GM13976 (cell line): ENCODE measurements at regions not wholly inside any gene's neighbourhood (a gene's known extent, or its start where the extent isn't known, plus 50 kb on each side); places are given as distances from the start of the nearest gene placed in this dataset.

ENCODE experiments used
- DNase-seq: peaks from one replicate; pipeline ENCODE4 v3.0.0; 2012; ENCODE audit warnings: low spot score
- CTCF ChIP-seq: IDR thresholded peaks from 2 replicates; pipeline ENCODE4 v1.5.1; 2012; ENCODE audit warnings: borderline replicate concordance, mild to moderate bottlenecking; ENCODE audit not compliant: insufficient read depth; ENCODE audit errors: extremely low read depth, missing control alignments, control extremely low read depth
- in situ Hi-C: fragments of 300-500 bp; cut with MboI; formaldehyde crosslinking; loops from one replicate; pipeline ENCODE4 v1.12.0; 2022; ENCODE audit warnings: low sequenced_read_pairs, mixed read lengths, inconsistent platforms; ENCODE audit not compliant: unreplicated experiment

DNA sequence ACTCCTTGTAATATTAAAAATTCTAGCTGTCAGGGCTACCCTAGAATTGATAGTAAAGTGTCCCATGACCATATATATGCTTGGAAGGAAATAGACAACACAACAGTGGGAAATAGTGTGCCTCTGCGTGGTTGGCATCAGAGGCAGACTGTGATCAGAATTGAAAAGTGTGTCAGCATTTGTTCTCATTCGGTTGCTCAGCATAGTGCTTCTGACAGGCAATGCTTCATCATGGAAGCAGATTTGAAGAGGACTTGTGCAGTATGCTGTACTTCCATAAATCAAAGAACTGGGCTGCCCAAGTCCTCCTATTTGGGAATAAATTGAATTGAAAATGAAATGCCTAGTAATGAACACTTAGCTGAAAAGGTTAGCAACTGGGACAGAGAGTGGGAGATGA lies 435.7 kb downstream of the DIPK2A start:
- no peak for TF ChIP-seq CTCF
- DNase-seq, result no peak
- in situ Hi-C loops, result no loop called here

DNA sequence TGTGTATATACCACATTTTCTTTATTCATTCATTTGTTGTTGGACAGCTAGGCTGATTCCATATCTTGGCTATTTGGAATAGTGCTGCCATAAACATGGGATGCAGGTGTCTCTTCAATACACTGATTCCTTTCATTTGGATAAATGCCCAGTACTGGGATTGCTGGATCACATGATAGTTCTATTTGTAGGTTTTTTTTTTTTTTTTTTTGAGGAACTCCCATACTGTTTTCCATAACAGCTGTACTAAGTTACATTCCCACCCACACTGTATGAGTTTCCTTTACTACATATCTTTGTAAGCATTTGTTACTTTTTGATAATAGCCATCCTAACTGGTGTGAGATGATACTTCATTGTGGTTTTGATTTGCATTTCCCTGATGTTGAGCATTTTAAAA lies 437.7 kb downstream of the DIPK2A start:
- no peak for DNase-seq
- in situ Hi-C loops, result no loop called here
- TF ChIP-seq CTCF, result no peak

GRCh38 chr3:144413068-144413467 lies 441.4 kb downstream of the DIPK2A start:
- DNase-seq, result no peak
- in situ Hi-C loops, result no loop called here
- TF ChIP-seq CTCF, result no peak

- DNase-seq, result no peak
- TF ChIP-seq CTCF, result no peak
- in situ Hi-C loops, result no loop called here
These were observed 443.9 kb downstream of the DIPK2A start for GRCh38 chr3:144415492-144415891.

- DNase-seq, result no peak
- in situ Hi-C loops, result no loop called here
- TF ChIP-seq CTCF, result no peak
These were observed 453.0 kb downstream of the DIPK2A start for GRCh38 chr3:144424606-144425005.

GRCh38 chr3:144426366-144426765 lies 454.7 kb downstream of the DIPK2A start:
- DNase-seq, result no peak
- TF ChIP-seq CTCF, result no peak
- in situ Hi-C loops, result no loop called here

DNA sequence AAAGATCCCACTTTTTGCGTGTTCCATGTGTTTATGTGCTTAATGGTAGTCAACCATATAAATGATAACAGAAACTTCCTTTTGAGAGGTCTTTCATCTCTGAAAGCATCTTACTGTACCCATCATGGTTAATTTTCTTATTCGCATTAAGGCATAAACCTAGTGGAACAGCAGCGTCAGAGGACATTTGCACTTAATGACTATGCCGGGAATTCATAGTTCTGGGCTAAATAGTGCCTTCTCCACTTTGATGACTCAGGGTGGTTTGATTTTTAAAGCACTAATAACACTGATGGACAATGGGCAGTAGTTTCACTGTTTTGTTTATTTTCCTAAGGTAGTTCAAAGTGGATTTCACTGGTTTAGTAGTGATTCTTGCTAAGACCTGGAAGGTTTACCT lies 455.3 kb downstream of the DIPK2A start:
- in situ Hi-C loops, result no loop called here
- no peak for DNase-seq
- TF ChIP-seq CTCF, result no peak
